BLaER1 treated with 17β-estradiol and CSF1 and Interleukin-3, amounts not matched to agents 10 nM and 100 nM (cell line): ENCODE measurements at regions not wholly inside any gene's neighbourhood (a gene's known extent, or its start where the extent isn't known, plus 50 kb on each side); places are given as distances from the start of the nearest gene placed in this dataset.
"Not testable (repeated sequence)": the region's sequence is repeated elsewhere in the genome, so short reads cannot be mapped to it uniquely, and the experiment has no call there.

Source experiments
- H3K27ac ChIP-seq, 11 experiments: shearing (Covaris generic); formaldehyde crosslinking; 2 replicates each; pipeline ENCODE4 v1.8.1; 2022
- H3K27me3 ChIP-seq, 11 experiments: shearing (Covaris generic); formaldehyde crosslinking; 2 replicates each; pipeline ENCODE4 v1.8.1; 2022
- H3K36me3 ChIP-seq, 11 experiments: shearing (Covaris generic); formaldehyde crosslinking; 2 replicates each; pipeline ENCODE4 v1.8.1; 2022
- H3K4me1 ChIP-seq, 10 experiments: shearing (Covaris generic); formaldehyde crosslinking; 2 replicates each; pipeline ENCODE4 v1.8.1; 2022
- H3K4me2 ChIP-seq, 11 experiments: shearing (Covaris generic); formaldehyde crosslinking; 2 replicates each; pipeline ENCODE4 v1.8.1; 2022
- H3K4me3 ChIP-seq, 10 experiments: shearing (Covaris generic); formaldehyde crosslinking; 2 replicates each; pipeline ENCODE4 v1.8.1; 2022
- H3K9ac ChIP-seq, 11 experiments: shearing (Covaris generic); formaldehyde crosslinking; 2 replicates each; pipeline ENCODE4 v1.8.1; 2022
- H3K9me3 ChIP-seq, 11 experiments: shearing (Covaris generic); formaldehyde crosslinking; replicated peaks in 1 of 11; 2 replicates each; pipeline ENCODE4 v1.8.1; 2022
- H4K20me1 ChIP-seq, 11 experiments: shearing (Covaris generic); formaldehyde crosslinking; 2 replicates each; pipeline ENCODE4 v1.8.1; 2022
- Cebpa-rat ChIP-seq, 11 experiments: shearing (Covaris generic); IDR thresholded peaks; 2 replicates each; pipeline ENCODE4 v1.8.1; 2022

- H3K4me2 ChIP-seq = peak overlapping the region in 9 of 11 experiments; percentile 14 to 88 (median 61); a peak in 15 of 22 replicates
- H4K20me1 ChIP-seq = no peaks in the 10 kb centered on the region
- H3K9ac ChIP-seq = peak overlapping the region in 4 of 11 experiments; percentile 17 to 56 (median 17); a peak in 5 of 22 replicates
- peaks cover 0 to 67% (median 25%) of the 10 kb centered on the region in 10 experiments; a peak in 15 of 20 replicates for H3K4me1 ChIP-seq
- TF ChIP-seq Cebpa-rat (IDR thresholded peaks at IDR 0.05) = no peak
- no peaks in the 10 kb centered on the region for H3K36me3 ChIP-seq
- no peaks in the 10 kb centered on the region for H3K27me3 ChIP-seq
- peaks cover 0 to 9% (median 0%) of the 10 kb centered on the region in 11 experiments; a peak in 4 of 22 replicates for H3K9me3 ChIP-seq
- H3K27ac ChIP-seq = peak overlapping the region in 6 of 11 experiments; percentile 28 to 68 (median 59); a peak in 11 of 22 replicates
- no peak overlapping the region; a peak in 2 of 20 replicates for H3K4me3 ChIP-seq
Measured at GRCh38 chr7:4461531-4461930, 220.6 kb upstream of the FOXK1 start.

DNA sequence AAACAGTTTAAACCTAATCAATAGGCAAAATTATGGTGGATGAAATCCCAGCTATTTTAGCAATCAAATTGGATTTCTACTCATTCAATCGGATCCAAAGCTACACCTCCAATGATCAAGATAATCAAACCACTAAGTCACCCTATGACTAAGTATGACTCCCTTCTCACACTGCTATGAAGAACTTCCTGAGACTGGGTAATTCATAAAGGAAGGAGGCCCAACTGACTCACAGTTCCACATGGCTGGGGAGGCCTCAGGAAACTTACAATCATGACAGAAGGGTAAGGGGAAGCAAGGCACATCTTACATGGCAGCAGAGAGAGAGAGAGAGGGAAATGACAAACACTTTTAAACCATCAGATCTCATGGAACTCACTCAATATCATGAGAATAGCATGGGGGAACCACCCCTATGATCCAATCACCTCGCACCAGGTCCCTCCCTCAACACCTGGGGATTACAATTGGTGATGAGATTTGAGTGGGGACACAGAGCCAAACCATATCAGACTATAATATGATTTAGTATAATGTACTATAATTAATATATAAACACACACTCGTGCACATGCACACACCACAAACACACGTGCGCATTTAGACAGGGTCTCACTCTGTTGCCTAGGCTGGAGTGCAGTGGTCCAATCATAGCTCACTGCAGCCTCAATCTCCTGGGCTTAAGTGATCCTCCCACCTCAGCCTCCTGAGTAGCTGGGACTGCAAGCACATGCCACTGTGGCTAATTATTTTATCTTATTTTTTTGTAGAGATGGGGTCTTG, 213.6 kb upstream of the FOXK1 start:
- Histone ChIP-seq H3K4me1 (peaks cover 0 to 14% (median 0%) of the 10 kb centered on the region in 10 experiments; a peak in 3 of 20 replicates), H3K4me3 (no peak overlapping the region), H4K20me1 (no peaks in the 10 kb centered on the region), H3K9ac (no peak overlapping the region), H3K27me3 (no peaks in the 10 kb centered on the region), H3K36me3 (no peaks in the 10 kb centered on the region), H3K27ac (no peak overlapping the region), H3K9me3 (peaks cover 4 to 24% (median 11%) of the 10 kb centered on the region in 11 experiments; a peak in 18 of 22 replicates), H3K4me2 (no peak overlapping the region; a peak in 1 of 22 replicates)
- no peak for TF ChIP-seq Cebpa-rat (IDR thresholded peaks at IDR 0.05)

DNA sequence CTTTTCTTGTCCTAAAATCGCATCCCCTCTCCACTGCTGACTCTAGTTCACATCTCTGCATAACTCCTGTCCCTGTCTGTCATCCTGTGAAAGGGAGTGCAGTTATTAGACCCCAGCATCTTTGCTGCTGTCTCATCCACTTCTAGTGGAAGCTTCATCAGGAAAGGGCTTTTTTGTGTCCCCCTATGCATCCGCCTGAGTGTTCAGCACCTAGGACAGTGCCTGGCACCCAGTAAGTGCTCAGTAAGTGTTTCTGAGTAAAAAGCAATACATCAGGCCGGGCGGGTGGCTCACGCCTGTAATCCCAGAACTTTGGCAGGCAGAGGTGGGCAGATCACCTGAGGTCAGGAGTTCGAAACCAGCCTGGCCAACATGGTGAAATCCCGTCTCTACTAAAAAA, 211.8 kb upstream of the FOXK1 start:
- H3K4me2 ChIP-seq = no peak overlapping the region
- peaks cover 4 to 15% (median 11%) of the 10 kb centered on the region in 11 experiments; a peak in 18 of 22 replicates for H3K9me3 ChIP-seq
- no peak overlapping the region for H3K9ac ChIP-seq
- peaks cover 0 to 14% (median 0%) of the 10 kb centered on the region in 10 experiments; a peak in 3 of 20 replicates for H3K4me1 ChIP-seq
- H3K36me3 ChIP-seq = no peaks in the 10 kb centered on the region
- no peaks in the 10 kb centered on the region; a peak in 1 of 22 replicates for H3K27me3 ChIP-seq
- no peak overlapping the region for H3K4me3 ChIP-seq
- H3K27ac ChIP-seq = no peak overlapping the region
- TF ChIP-seq Cebpa-rat (IDR thresholded peaks at IDR 0.05) = no peak
- no peaks in the 10 kb centered on the region for H4K20me1 ChIP-seq

- peaks cover 4 to 13% (median 11%) of the 10 kb centered on the region in 11 experiments; a peak in 18 of 22 replicates for H3K9me3 ChIP-seq
- no peak for TF ChIP-seq Cebpa-rat (IDR thresholded peaks at IDR 0.05)
- no peak overlapping the region for H3K9ac ChIP-seq
- H3K27ac ChIP-seq = no peak overlapping the region
- H4K20me1 ChIP-seq = no peaks in the 10 kb centered on the region
- H3K4me2 ChIP-seq = no peak overlapping the region
- no peak overlapping the region for H3K4me3 ChIP-seq
- H3K36me3 ChIP-seq = no peaks in the 10 kb centered on the region
- no peaks in the 10 kb centered on the region; a peak in 2 of 22 replicates for H3K27me3 ChIP-seq
- H3K4me1 ChIP-seq = peaks cover 0 to 14% (median 0%) of the 10 kb centered on the region in 10 experiments; a peak in 3 of 20 replicates
Measured at GRCh38 chr7:4472728-4473127, 209.4 kb upstream of the FOXK1 start.

DNA sequence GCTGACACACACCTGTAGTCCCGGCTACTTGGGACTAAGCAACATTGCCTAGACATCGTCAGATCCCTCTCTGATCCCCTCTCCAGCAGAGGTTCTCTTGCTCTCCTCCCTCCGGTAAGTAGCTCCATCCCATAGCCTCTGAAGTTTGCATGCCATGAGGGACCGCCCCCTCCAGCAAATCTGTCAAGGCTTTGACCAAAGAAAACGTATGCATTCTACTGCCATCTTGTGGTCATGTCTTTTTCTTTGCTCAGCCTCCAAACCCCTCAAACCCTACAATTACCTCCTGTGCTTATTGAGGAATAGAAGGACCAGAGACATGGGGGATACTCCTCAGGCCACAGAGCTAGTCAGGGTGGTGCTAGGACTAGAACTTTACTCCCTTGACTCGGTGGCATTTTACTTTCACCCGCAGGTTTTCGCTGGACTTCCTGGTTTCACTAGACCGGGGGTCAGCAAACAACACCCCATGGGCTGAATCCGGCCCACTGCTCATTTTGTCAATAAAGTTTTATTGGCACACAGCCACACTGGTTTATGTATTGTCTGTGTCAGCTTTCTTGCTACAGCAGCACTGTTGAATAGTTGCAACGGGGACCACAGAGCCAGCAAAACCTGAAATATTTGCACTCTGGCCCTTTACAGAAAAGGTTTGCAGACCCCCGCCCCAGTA, 202.6 kb upstream of the FOXK1 start:
- Histone ChIP-seq H3K4me2 (no peak overlapping the region), H3K27me3 (no peaks in the 10 kb centered on the region; a peak in 2 of 22 replicates), H3K4me3 (no peak overlapping the region), H3K4me1 (peaks cover 0 to 6% (median 0%) of the 10 kb centered on the region in 10 experiments; a peak in 2 of 20 replicates), H3K36me3 (no peaks in the 10 kb centered on the region), H4K20me1 (no peaks in the 10 kb centered on the region), H3K9me3 (peaks cover 19 to 33% (median 24%) of the 10 kb centered on the region in 11 experiments), H3K9ac (no peak overlapping the region), H3K27ac (no peak overlapping the region)
- TF ChIP-seq Cebpa-rat (IDR thresholded peaks at IDR 0.05) = no peak

GRCh38 chr7:4480131-4480530, 202.0 kb upstream of the FOXK1 start:
- H3K4me1 ChIP-seq = peaks cover 0 to 10% (median 0%) of the 10 kb centered on the region in 10 experiments; a peak in 2 of 20 replicates
- peaks cover 19 to 39% (median 30%) of the 10 kb centered on the region in 11 experiments for H3K9me3 ChIP-seq
- H3K4me2 ChIP-seq, H3K27me3 ChIP-seq, H3K36me3 ChIP-seq, H3K4me3 ChIP-seq, H3K27ac ChIP-seq, H3K9ac ChIP-seq, H4K20me1 ChIP-seq: not testable (repeated sequence)

- H3K4me3 ChIP-seq = no peak overlapping the region; a peak in 1 of 20 replicates
- H3K9ac ChIP-seq = no peak overlapping the region
- no peak for TF ChIP-seq Cebpa-rat (IDR thresholded peaks at IDR 0.05)
- H3K4me2 ChIP-seq = no peak overlapping the region
- H3K27me3 ChIP-seq = no peaks in the 10 kb centered on the region
- no peaks in the 10 kb centered on the region for H3K36me3 ChIP-seq
- H3K4me1 ChIP-seq = 0 out of 20 replicates have a peak, but pooled peaks cover 0 to 6% (median 0%) of the 10 kb centered on the region in 10 experiments
- H3K27ac ChIP-seq = no peak overlapping the region
- no peaks in the 10 kb centered on the region for H4K20me1 ChIP-seq
- H3K9me3 ChIP-seq = peaks cover 19 to 42% (median 31%) of the 10 kb centered on the region in 11 experiments
Measured at GRCh38 chr7:4483851-4484250, 198.2 kb upstream of the FOXK1 start.

GRCh38 chr7:4484545-4484944, 197.6 kb upstream of the FOXK1 start:
- no peaks in the 10 kb centered on the region for H4K20me1 ChIP-seq
- H3K4me2 ChIP-seq = no peak overlapping the region
- H3K4me3 ChIP-seq = no peak overlapping the region
- no peak overlapping the region for H3K9ac ChIP-seq
- H3K9me3 ChIP-seq = peaks cover 19 to 42% (median 31%) of the 10 kb centered on the region in 11 experiments
- H3K4me1 ChIP-seq = 0 out of 20 replicates have a peak, but pooled peaks cover 0 to 6% (median 0%) of the 10 kb centered on the region in 10 experiments
- no peak for TF ChIP-seq Cebpa-rat (IDR thresholded peaks at IDR 0.05)
- H3K27ac ChIP-seq = no peak overlapping the region
- H3K36me3 ChIP-seq = no peaks in the 10 kb centered on the region
- H3K27me3 ChIP-seq = no peaks in the 10 kb centered on the region

GRCh38 chr7:4486907-4487306, 195.2 kb upstream of the FOXK1 start:
- no peak overlapping the region for H3K4me3 ChIP-seq
- no peak overlapping the region for H3K9ac ChIP-seq
- H3K4me1 ChIP-seq = 0 out of 20 replicates have a peak, but pooled peaks cover 0 to 6% (median 0%) of the 10 kb centered on the region in 10 experiments
- no peak overlapping the region for H3K4me2 ChIP-seq
- H3K27me3 ChIP-seq = no peaks in the 10 kb centered on the region
- no peak for TF ChIP-seq Cebpa-rat (IDR thresholded peaks at IDR 0.05)
- H3K36me3 ChIP-seq = no peaks in the 10 kb centered on the region
- peaks cover 19 to 35% (median 28%) of the 10 kb centered on the region in 11 experiments for H3K9me3 ChIP-seq
- H3K27ac ChIP-seq = no peak overlapping the region
- no peaks in the 10 kb centered on the region for H4K20me1 ChIP-seq

- not testable (repeated sequence) for H3K4me2 ChIP-seq, H3K4me1 ChIP-seq, H4K20me1 ChIP-seq, H3K9ac ChIP-seq, H3K27me3 ChIP-seq, H3K27ac ChIP-seq, H3K36me3 ChIP-seq, H3K4me3 ChIP-seq
- H3K9me3 ChIP-seq = peaks cover 33 to 52% (median 45%) of the 10 kb centered on the region in 11 experiments
Measured at GRCh38 chr7:4496911-4497310, 185.2 kb upstream of the FOXK1 start.
